ENCODE measurements at regions not wholly inside any gene's neighbourhood (a gene's known extent, or its start where the extent isn't known, plus 50 kb on each side); places are given as distances from the start of the nearest gene placed in this dataset.

DNA sequence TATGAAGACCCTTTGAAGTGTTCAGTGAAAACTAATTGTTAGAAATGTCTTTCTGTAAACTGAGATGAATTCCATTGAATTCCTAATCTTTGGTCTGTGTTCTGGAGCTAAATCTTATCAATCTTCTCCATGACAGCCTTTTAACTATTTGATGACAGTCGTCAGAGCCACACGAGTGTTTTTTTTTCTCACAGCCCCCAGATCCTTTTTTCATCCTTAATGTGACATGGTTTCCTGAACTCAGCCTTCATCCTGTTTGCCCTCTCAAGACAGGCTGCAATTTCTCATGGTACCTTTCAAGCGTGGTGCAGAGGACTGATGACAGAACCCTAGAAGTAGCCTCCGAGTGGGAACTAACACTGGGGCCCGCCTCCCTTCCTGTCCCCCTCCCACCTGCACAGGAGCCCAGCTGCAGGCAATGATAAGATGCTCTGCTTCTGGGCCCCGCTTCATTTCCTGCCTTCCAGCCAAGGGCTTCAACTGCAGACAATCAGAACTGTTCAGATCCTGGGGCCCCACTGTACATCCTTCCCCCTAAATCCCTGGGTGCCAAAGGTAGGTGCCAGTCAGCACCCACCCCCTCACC lies 114.6 kb upstream of the VAV3 start:
- peaks cover 66% of the 10 kb centered on the region for H3K4me1 ChIP-seq (ENCODE audit: insufficient read depth, low read length, poor library complexity, severe bottlenecking)
- no peaks in the 10 kb centered on the region for H3K9me2 ChIP-seq (ENCODE audit: insufficient read depth, low read length)
- no peaks in the 10 kb centered on the region for H3K36me3 ChIP-seq (ENCODE audit: insufficient read depth, low read length)
- no peaks in the 10 kb centered on the region for H3K79me2 ChIP-seq (ENCODE audit: insufficient read depth, low read depth, low read length)
- TF ChIP-seq, protein P1, sequence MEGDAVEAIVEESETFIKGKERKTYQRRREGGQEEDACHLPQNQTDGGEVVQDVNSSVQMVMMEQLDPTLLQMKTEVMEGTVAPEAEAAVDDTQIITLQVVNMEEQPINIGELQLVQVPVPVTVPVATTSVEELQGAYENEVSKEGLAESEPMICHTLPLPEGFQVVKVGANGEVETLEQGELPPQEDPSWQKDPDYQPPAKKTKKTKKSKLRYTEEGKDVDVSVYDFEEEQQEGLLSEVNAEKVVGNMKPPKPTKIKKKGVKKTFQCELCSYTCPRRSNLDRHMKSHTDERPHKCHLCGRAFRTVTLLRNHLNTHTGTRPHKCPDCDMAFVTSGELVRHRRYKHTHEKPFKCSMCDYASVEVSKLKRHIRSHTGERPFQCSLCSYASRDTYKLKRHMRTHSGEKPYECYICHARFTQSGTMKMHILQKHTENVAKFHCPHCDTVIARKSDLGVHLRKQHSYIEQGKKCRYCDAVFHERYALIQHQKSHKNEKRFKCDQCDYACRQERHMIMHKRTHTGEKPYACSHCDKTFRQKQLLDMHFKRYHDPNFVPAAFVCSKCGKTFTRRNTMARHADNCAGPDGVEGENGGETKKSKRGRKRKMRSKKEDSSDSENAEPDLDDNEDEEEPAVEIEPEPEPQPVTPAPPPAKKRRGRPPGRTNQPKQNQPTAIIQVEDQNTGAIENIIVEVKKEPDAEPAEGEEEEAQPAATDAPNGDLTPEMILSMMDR (conservative IDR thresholded peaks at IDR 0.05; ENCODE audit: low read length) = no peak
- TF ChIP-seq EZH2phosphoT487 (IDR thresholded peaks at IDR 0.05; ENCODE audit: borderline replicate concordance, low read depth, low read length) = no peak
- peak; percentile 88 for DNase-seq (ENCODE audit: low spot score)
- CTCF ChIA-PET (ENCODE audit: unreplicated experiment) = no interaction called here
- no TSS peak for BruUV-seq (replicated peaks)
- H3K9me3 ChIP-seq (ENCODE audit: low read length) = no peaks in the 10 kb centered on the region
- H3K27ac ChIP-seq (ENCODE audit: low read depth, low read length, poor library complexity, severe bottlenecking) = peak overlapping the region; percentile 58
- H2AFZ ChIP-seq (ENCODE audit: low read length) = peak overlapping the region; percentile 58; the same call in 1 of the 2 replicates
- H4K20me1 ChIP-seq (ENCODE audit: insufficient read depth, low read length) = no peaks in the 10 kb centered on the region
- H3K4me2 ChIP-seq (ENCODE audit: low read length) = peak overlapping the region; percentile 61
- POLR2A ChIA-PET = interaction anchor here (0.6 to 1.1 kb wide), 3 partner anchors 11 to 403 kb away, joined by 3 read pairs; no protein-coding TSS in a partner anchor
- peak overlapping the region; percentile 7 for H3K4me3 ChIP-seq (ENCODE audit: low read depth, low read length, poor library complexity, severe bottlenecking)
- intact Hi-C loops (cut with micrococcal nuclease; ENCODE audit: unreplicated experiment) = loop anchor here (1.0 to 5.0 kb wide), 3 partner anchors 114 to 292 kb away; partner anchors contain the start of gene VAV3

DNA sequence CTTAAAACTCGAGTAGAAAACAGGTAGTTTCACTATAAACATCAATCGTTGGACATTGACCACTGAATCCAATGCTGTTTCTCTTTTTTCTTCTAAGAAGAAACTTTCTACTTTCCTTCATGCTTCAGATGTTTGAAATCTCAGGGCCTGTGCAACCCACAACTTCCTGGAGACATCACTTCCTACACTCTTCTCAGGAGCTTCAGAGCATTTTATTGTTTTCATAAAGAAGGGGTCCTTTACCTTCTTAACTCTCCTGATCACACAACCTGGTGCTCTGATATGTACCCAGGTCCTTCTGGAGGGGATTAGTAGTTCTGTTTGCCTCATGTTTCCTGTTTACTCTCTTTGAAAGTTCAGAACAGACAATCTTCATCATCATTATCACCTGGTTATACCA lies 113.0 kb upstream of the VAV3 start:
- Histone ChIP-seq H2AFZ (ENCODE audit: low read length) (peak overlapping the region; percentile 87), H3K9me2 (ENCODE audit: insufficient read depth, low read length) (no peaks in the 10 kb centered on the region), H3K27ac (ENCODE audit: low read depth, low read length, poor library complexity, severe bottlenecking) (peak overlapping the region; percentile 58), H3K36me3 (ENCODE audit: insufficient read depth, low read length) (no peaks in the 10 kb centered on the region), H3K79me2 (ENCODE audit: insufficient read depth, low read depth, low read length) (no peaks in the 10 kb centered on the region), H3K4me3 (ENCODE audit: low read depth, low read length, poor library complexity, severe bottlenecking) (peak overlapping the region; percentile 21), H3K4me1 (ENCODE audit: insufficient read depth, low read length, poor library complexity, severe bottlenecking) (peaks cover 64% of the 10 kb centered on the region), H4K20me1 (ENCODE audit: insufficient read depth, low read length) (no peaks in the 10 kb centered on the region), H3K9me3 (ENCODE audit: low read length) (no peaks in the 10 kb centered on the region), H3K4me2 (ENCODE audit: low read length) (peak overlapping the region; percentile 58)
- POLR2A ChIA-PET = interaction anchor here (0.6 to 1.4 kb wide), 2 partner anchors 10 to 32 kb away, joined by 4 to 5 read pairs; no protein-coding TSS in a partner anchor
- BruUV-seq (replicated peaks) = no TSS peak
- DNase-seq (ENCODE audit: low spot score) = peak; percentile 61
- CTCF ChIA-PET (ENCODE audit: unreplicated experiment) = no interaction called here
- TF ChIP-seq EZH2phosphoT487 (IDR thresholded peaks at IDR 0.05; ENCODE audit: borderline replicate concordance, low read depth, low read length) = no peak
- TF ChIP-seq, protein P1 (conservative IDR thresholded peaks at IDR 0.05; ENCODE audit: low read length) = no peak
- intact Hi-C loops (cut with micrococcal nuclease; ENCODE audit: unreplicated experiment) = loop anchor here (5.0 kb wide), 2 partner anchors 276 to 291 kb away; no protein-coding TSS in a partner anchor

DNA sequence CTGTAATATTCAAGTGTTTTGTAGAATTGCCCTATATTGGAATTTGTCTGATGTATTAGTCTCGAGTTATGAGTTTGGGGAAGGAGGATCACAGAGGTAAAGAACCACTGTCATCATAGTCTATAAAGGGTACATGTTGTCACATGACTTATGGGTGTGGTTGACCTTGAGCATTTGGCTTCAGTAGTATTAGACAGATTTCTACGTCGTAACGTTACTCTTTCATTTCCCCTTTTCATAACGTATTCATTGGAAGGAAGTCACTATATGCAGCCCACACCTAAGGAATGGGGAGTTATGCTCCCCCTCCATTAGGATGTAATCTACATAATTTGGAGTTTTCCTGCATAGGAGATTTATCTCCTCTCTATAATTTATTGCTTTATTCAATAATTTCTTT lies 110.1 kb upstream of the VAV3 start:
- H4K20me1 ChIP-seq (ENCODE audit: insufficient read depth, low read length) = no peaks in the 10 kb centered on the region
- H3K4me1 ChIP-seq (ENCODE audit: insufficient read depth, low read length, poor library complexity, severe bottlenecking) = peaks cover 45% of the 10 kb centered on the region
- DNase-seq (ENCODE audit: low spot score) = peak; percentile 68
- TF ChIP-seq, protein P1 (conservative IDR thresholded peaks at IDR 0.05; ENCODE audit: low read length) = no peak
- BruUV-seq (replicated peaks) = no TSS peak
- H3K4me2 ChIP-seq (ENCODE audit: low read length) = peak overlapping the region; percentile 42
- ChIA-PET CTCF (ENCODE audit: unreplicated experiment) (no interaction called here), POLR2A (interaction anchor here (1.0 kb wide), 1 partner anchor 9 kb away, joined by 3 read pairs; no protein-coding TSS in a partner anchor)
- peak overlapping the region; percentile 49 for H3K27ac ChIP-seq (ENCODE audit: low read depth, low read length, poor library complexity, severe bottlenecking)
- peak overlapping the region; percentile 48; the same call in 1 of the 2 replicates for H2AFZ ChIP-seq (ENCODE audit: low read length)
- no peaks in the 10 kb centered on the region for H3K79me2 ChIP-seq (ENCODE audit: insufficient read depth, low read depth, low read length)
- H3K9me2 ChIP-seq (ENCODE audit: insufficient read depth, low read length) = no peaks in the 10 kb centered on the region
- no peaks in the 10 kb centered on the region for H3K9me3 ChIP-seq (ENCODE audit: low read length)
- H3K36me3 ChIP-seq (ENCODE audit: insufficient read depth, low read length) = no peaks in the 10 kb centered on the region
- intact Hi-C loops (cut with micrococcal nuclease; ENCODE audit: unreplicated experiment) = loop anchor here (5.0 kb wide), 2 partner anchors 273 to 288 kb away; no protein-coding TSS in a partner anchor
- H3K4me3 ChIP-seq (ENCODE audit: low read depth, low read length, poor library complexity, severe bottlenecking) = peak overlapping the region; percentile 17
